CD8-positive, alpha-beta memory T cell (primary cell): ENCODE measurements at regions not wholly inside any gene's neighbourhood (a gene's known extent, or its start where the extent isn't known, plus 50 kb on each side); places are given as distances from the start of the nearest gene placed in this dataset.

Source experiments
- CTCF ChIA-PET: fragments of 350-600 bp; sonication (Branson Sonifier 250); formaldehyde crosslinking; loops from one replicate; lab custom pipeline; 2021; ENCODE audit warnings: antibody characterized with exemption; lab: Charles Lee
- POLR2A ChIA-PET: fragments of 350-600 bp; sonication (Branson Sonifier 250); formaldehyde crosslinking; loops from one replicate; lab custom pipeline; 2021; ENCODE audit warnings: antibody characterized with exemption; lab: Charles Lee
- DNase-seq, 5 donors: peaks; one replicate each; pipeline versions ENCODE4 v3.0.0 to v3.0.0-alpha.2; 2020 to 2022; ENCODE audit warnings: mixed read lengths in 1 of 5
- H3K27ac ChIP-seq: one replicate; pipeline ENCODE4 v1.7.0; 2013; ENCODE audit warnings: low read depth, mild to moderate bottlenecking, low read length, moderate library complexity
- H3K27me3 ChIP-seq: 2 replicates; pipeline ENCODE4 v1.7.0; 2013; ENCODE audit warnings: low read length, mild to moderate bottlenecking; ENCODE audit not compliant: insufficient read depth, poor library complexity, severe bottlenecking
- H3K36me3 ChIP-seq: 2 replicates; pipeline ENCODE4 v1.7.0; 2013; ENCODE audit warnings: mild to moderate bottlenecking, low read length, moderate library complexity; ENCODE audit not compliant: insufficient read depth
- H3K4me1 ChIP-seq: 2 replicates; pipeline ENCODE4 v1.7.0; 2013; ENCODE audit warnings: mild to moderate bottlenecking, low read length, moderate library complexity; ENCODE audit not compliant: insufficient read depth
- H3K4me3 ChIP-seq: 2 replicates; pipeline ENCODE4 v1.7.0; 2013; ENCODE audit warnings: mild to moderate bottlenecking, low read length
- H3K9me3 ChIP-seq: 2 replicates; pipeline ENCODE4 v1.7.0; 2013; ENCODE audit warnings: mild to moderate bottlenecking, low read length
- H3K27ac Mint-ChIP-seq, 8 donors: one replicate each; pipeline ENCODE4 v1.8.0; 2020 to 2021; ENCODE audit warnings: mixed read lengths in 8 of 8, mild to moderate bottlenecking in 6 of 8, inconsistent platforms in 3 of 8, moderate library complexity in 3 of 8
- H3K27me3 Mint-ChIP-seq, 2 donors: one replicate each; pipeline ENCODE4 v1.8.0; 2020 to 2021; ENCODE audit warnings: mixed read lengths in 2 of 2, mild to moderate bottlenecking in 1 of 2, moderate library complexity in 1 of 2
- H3K36me3 Mint-ChIP-seq, 3 donors: one replicate each; pipeline ENCODE4 v1.8.0; 2020 to 2021; ENCODE audit warnings: mixed read lengths in 3 of 3, inconsistent platforms in 1 of 3, mild to moderate bottlenecking in 1 of 3
- H3K4me1 Mint-ChIP-seq, 3 donors: one replicate each; pipeline ENCODE4 v1.8.0; 2020 to 2021; ENCODE audit warnings: mixed read lengths in 3 of 3, inconsistent platforms in 1 of 3, mild to moderate bottlenecking in 1 of 3
- H3K4me3 Mint-ChIP-seq, 7 donors: one replicate each; pipeline ENCODE4 v1.8.0; 2020 to 2021; ENCODE audit warnings: mixed read lengths in 7 of 7, mild to moderate bottlenecking in 6 of 7, moderate library complexity in 4 of 7, inconsistent platforms in 2 of 7
- H3K9me3 Mint-ChIP-seq, 5 donors: one replicate each; pipeline ENCODE4 v1.8.0; 2020 to 2022; ENCODE audit warnings: mixed read lengths in 5 of 5, mild to moderate bottlenecking in 3 of 5, moderate library complexity in 2 of 5, inconsistent platforms in 1 of 5

GRCh38 chr3:110670407-110670806 lies 401.2 kb upstream of the NECTIN3 start:
- ChIA-PET POLR2A (no interaction called here), CTCF (no interaction called here)
- DNase-seq: no peak
- H3K36me3 Mint-ChIP-seq: peaks cover 0 to 5% (median 0%) of the 10 kb centered on the region in 3 donors
- peaks cover 6 to 7% of the 10 kb centered on the region in 2 donors for H3K27me3 Mint-ChIP-seq
- Histone ChIP-seq H3K36me3 (no peaks in the 10 kb centered on the region), H3K4me3 (no peak overlapping the region), H3K27me3 (no peaks in the 10 kb centered on the region), H3K27ac (no peak overlapping the region), H3K4me1 (no peaks in the 10 kb centered on the region), H3K9me3 (no peaks in the 10 kb centered on the region)
- peaks cover 4 to 19% (median 7%) of the 10 kb centered on the region in 5 donors for H3K9me3 Mint-ChIP-seq
- no peak overlapping the region for H3K4me3 Mint-ChIP-seq
- H3K4me1 Mint-ChIP-seq: no peaks in the 10 kb centered on the region
- no peak overlapping the region for H3K27ac Mint-ChIP-seq

- Mint-ChIP-seq H3K27ac (no peak overlapping the region), H3K9me3 (peaks cover 0 to 4% (median 0%) of the 10 kb centered on the region in 5 donors), H3K27me3 (peaks cover 2% of the 10 kb centered on the region in 2 donors), H3K4me1 (no peaks in the 10 kb centered on the region), H3K4me3 (no peak overlapping the region), H3K36me3 (no peaks in the 10 kb centered on the region)
- no peaks in the 10 kb centered on the region for H3K27me3 ChIP-seq
- POLR2A ChIA-PET: no interaction called here
- H3K4me1 ChIP-seq: no peaks in the 10 kb centered on the region
- CTCF ChIA-PET: no interaction called here
- no peak for DNase-seq
- no peak overlapping the region for H3K4me3 ChIP-seq
- no peaks in the 10 kb centered on the region for H3K9me3 ChIP-seq
- no peak overlapping the region for H3K27ac ChIP-seq
- H3K36me3 ChIP-seq: no peaks in the 10 kb centered on the region
Observed at GRCh38 chr3:110677506-110677905, 394.1 kb upstream of the NECTIN3 start.

GRCh38 chr3:110679285-110679684 lies 392.3 kb upstream of the NECTIN3 start:
- no peak overlapping the region for H3K27ac Mint-ChIP-seq
- DNase-seq: no peak
- Histone ChIP-seq H3K27ac (no peak overlapping the region), H3K9me3 (no peaks in the 10 kb centered on the region), H3K4me1 (no peaks in the 10 kb centered on the region), H3K27me3 (no peaks in the 10 kb centered on the region), H3K36me3 (no peaks in the 10 kb centered on the region), H3K4me3 (no peak overlapping the region)
- H3K36me3 Mint-ChIP-seq: no peaks in the 10 kb centered on the region
- peaks cover 2 to 6% of the 10 kb centered on the region in 2 donors for H3K27me3 Mint-ChIP-seq
- ChIA-PET CTCF (no interaction called here), POLR2A (no interaction called here)
- H3K4me1 Mint-ChIP-seq: no peaks in the 10 kb centered on the region
- H3K4me3 Mint-ChIP-seq: no peak overlapping the region
- peaks cover 0 to 2% (median 0%) of the 10 kb centered on the region in 5 donors for H3K9me3 Mint-ChIP-seq

- DNase-seq: no peak
- no peaks in the 10 kb centered on the region for H3K4me1 Mint-ChIP-seq
- H3K36me3 Mint-ChIP-seq: no peaks in the 10 kb centered on the region
- Histone ChIP-seq H3K4me3 (no peak overlapping the region), H3K27me3 (no peaks in the 10 kb centered on the region), H3K9me3 (no peaks in the 10 kb centered on the region), H3K36me3 (no peaks in the 10 kb centered on the region), H3K4me1 (no peaks in the 10 kb centered on the region), H3K27ac (no peak overlapping the region)
- ChIA-PET POLR2A (no interaction called here), CTCF (no interaction called here)
- H3K9me3 Mint-ChIP-seq: peaks cover 0 to 2% (median 0%) of the 10 kb centered on the region in 5 donors
- H3K27me3 Mint-ChIP-seq: peaks cover 2 to 8% of the 10 kb centered on the region in 2 donors
- H3K4me3 Mint-ChIP-seq: no peak overlapping the region
- H3K27ac Mint-ChIP-seq: no peak overlapping the region
Observed at GRCh38 chr3:110680450-110680849, 391.2 kb upstream of the NECTIN3 start.

- H3K9me3 Mint-ChIP-seq: no peaks in the 10 kb centered on the region
- no peaks in the 10 kb centered on the region for H3K36me3 Mint-ChIP-seq
- ChIA-PET POLR2A (no interaction called here), CTCF (no interaction called here)
- DNase-seq: no peak
- H3K4me1 ChIP-seq: no peaks in the 10 kb centered on the region
- no peak overlapping the region for H3K4me3 Mint-ChIP-seq
- H3K4me1 Mint-ChIP-seq: no peaks in the 10 kb centered on the region
- H3K9me3 ChIP-seq: no peaks in the 10 kb centered on the region
- no peak overlapping the region for H3K27ac ChIP-seq
- H3K4me3 ChIP-seq: no peak overlapping the region
- no peaks in the 10 kb centered on the region for H3K27me3 ChIP-seq
- no peaks in the 10 kb centered on the region for H3K36me3 ChIP-seq
- no peak overlapping the region for H3K27ac Mint-ChIP-seq
- peaks cover 2 to 11% of the 10 kb centered on the region in 2 donors for H3K27me3 Mint-ChIP-seq
Observed at GRCh38 chr3:110684466-110684865, 387.1 kb upstream of the NECTIN3 start.

GRCh38 chr3:110685630-110686029 lies 386.0 kb upstream of the NECTIN3 start:
- no peak overlapping the region for H3K27ac Mint-ChIP-seq
- H3K4me3 Mint-ChIP-seq: no peak overlapping the region
- Histone ChIP-seq H3K36me3 (no peaks in the 10 kb centered on the region), H3K27ac (no peak overlapping the region), H3K27me3 (no peaks in the 10 kb centered on the region), H3K9me3 (no peaks in the 10 kb centered on the region), H3K4me1 (no peaks in the 10 kb centered on the region), H3K4me3 (no peak overlapping the region)
- no peaks in the 10 kb centered on the region for H3K9me3 Mint-ChIP-seq
- no peaks in the 10 kb centered on the region for H3K36me3 Mint-ChIP-seq
- DNase-seq: no peak
- H3K27me3 Mint-ChIP-seq: peaks cover 2 to 11% of the 10 kb centered on the region in 2 donors
- H3K4me1 Mint-ChIP-seq: no peaks in the 10 kb centered on the region
- CTCF ChIA-PET: no interaction called here
- POLR2A ChIA-PET: no interaction called here

- H3K36me3 ChIP-seq: no peaks in the 10 kb centered on the region
- Mint-ChIP-seq H3K27ac (no peak overlapping the region), H3K4me3 (no peak overlapping the region), H3K27me3 (peaks cover 2 to 11% of the 10 kb centered on the region in 2 donors), H3K4me1 (no peaks in the 10 kb centered on the region), H3K9me3 (no peaks in the 10 kb centered on the region), H3K36me3 (no peaks in the 10 kb centered on the region)
- ChIA-PET CTCF (no interaction called here), POLR2A (no interaction called here)
- H3K27ac ChIP-seq: no peak overlapping the region
- DNase-seq: no peak
- H3K9me3 ChIP-seq: no peaks in the 10 kb centered on the region
- H3K4me3 ChIP-seq: no peak overlapping the region
- H3K27me3 ChIP-seq: no peaks in the 10 kb centered on the region
- H3K4me1 ChIP-seq: no peaks in the 10 kb centered on the region
Observed at GRCh38 chr3:110686701-110687100, 384.9 kb upstream of the NECTIN3 start.

- Histone ChIP-seq H3K27me3 (no peaks in the 10 kb centered on the region), H3K9me3 (no peaks in the 10 kb centered on the region), H3K36me3 (no peaks in the 10 kb centered on the region), H3K4me3 (no peak overlapping the region), H3K27ac (no peak overlapping the region), H3K4me1 (no peaks in the 10 kb centered on the region)
- Mint-ChIP-seq H3K27me3 (peaks cover 2 to 11% of the 10 kb centered on the region in 2 donors), H3K4me3 (no peak overlapping the region), H3K4me1 (no peaks in the 10 kb centered on the region), H3K9me3 (no peaks in the 10 kb centered on the region), H3K27ac (no peak overlapping the region), H3K36me3 (no peaks in the 10 kb centered on the region)
- ChIA-PET POLR2A (no interaction called here), CTCF (no interaction called here)
- no peak for DNase-seq
Observed at GRCh38 chr3:110687138-110687537, 384.5 kb upstream of the NECTIN3 start.

GRCh38 chr3:110697961-110698360 lies 373.7 kb upstream of the NECTIN3 start:
- Histone ChIP-seq H3K36me3 (no peaks in the 10 kb centered on the region), H3K27me3 (no peaks in the 10 kb centered on the region), H3K4me1 (no peaks in the 10 kb centered on the region), H3K4me3 (no peak overlapping the region), H3K27ac (no peak overlapping the region), H3K9me3 (no peaks in the 10 kb centered on the region)
- ChIA-PET POLR2A (no interaction called here), CTCF (no interaction called here)
- Mint-ChIP-seq H3K36me3 (no peaks in the 10 kb centered on the region), H3K27me3 (peaks cover 0 to under 1% of the 10 kb centered on the region in 2 donors), H3K4me1 (no peaks in the 10 kb centered on the region), H3K27ac (no peak overlapping the region), H3K4me3 (no peak overlapping the region), H3K9me3 (peaks cover 0 to 10% (median 0%) of the 10 kb centered on the region in 5 donors)
- DNase-seq: no peak
